ENCODE measurements at regions not wholly inside any gene's neighbourhood (a gene's known extent, or its start where the extent isn't known, plus 50 kb on each side); places are given as distances from the start of the nearest gene placed in this dataset.
A peak's percentile ranks its signal among the peaks of the same experiment; 100 is the strongest.

- no peak overlapping the region for H3K27ac ChIP-seq
- no peaks in the 10 kb centered on the region for H3K36me3 ChIP-seq
- H3K4me3 ChIP-seq, result no peak overlapping the region
- no peak for DNase-seq (ENCODE audit: low read depth in 1 of 2, low spot score in 1 of 2)
- no peaks in the 10 kb centered on the region for H3K27me3 ChIP-seq
- no peak for TF ChIP-seq CTCF (IDR thresholded peaks at IDR 0.05; ENCODE audit: low read depth, low read length)
- H3K4me1 ChIP-seq (ENCODE audit: low read depth), result peaks cover 10% of the 10 kb centered on the region
- H3K9me3 ChIP-seq (ENCODE audit: low read depth), result no peaks in the 10 kb centered on the region
These were observed 317.5 kb upstream of the MARCKS start for GRCh38 chr6:113539623-113540022.

- Histone ChIP-seq H3K36me3 (no peaks in the 10 kb centered on the region), H3K4me1 (ENCODE audit: low read depth) (peaks cover 10% of the 10 kb centered on the region), H3K9me3 (ENCODE audit: low read depth) (no peaks in the 10 kb centered on the region), H3K27ac (no peak overlapping the region), H3K4me3 (no peak overlapping the region), H3K27me3 (no peaks in the 10 kb centered on the region)
- no peak for TF ChIP-seq CTCF (IDR thresholded peaks at IDR 0.05; ENCODE audit: low read depth, low read length)
- DNase-seq (ENCODE audit: low read depth in 1 of 2, low spot score in 1 of 2), result no peak
These were observed 316.7 kb upstream of the MARCKS start for GRCh38 chr6:113540466-113540865.

- no peaks in the 10 kb centered on the region for H3K36me3 ChIP-seq
- no peaks in the 10 kb centered on the region for H3K4me1 ChIP-seq (ENCODE audit: low read depth)
- no peak overlapping the region for H3K27ac ChIP-seq
- TF ChIP-seq CTCF (IDR thresholded peaks at IDR 0.05; ENCODE audit: low read depth, low read length), result no peak
- H3K27me3 ChIP-seq, result peaks cover 7% of the 10 kb centered on the region
- no peaks in the 10 kb centered on the region for H3K9me3 ChIP-seq (ENCODE audit: low read depth)
- no peak for DNase-seq (ENCODE audit: low read depth in 1 of 2, low spot score in 1 of 2)
- no peak overlapping the region for H3K4me3 ChIP-seq
These were observed 306.0 kb upstream of the MARCKS start for GRCh38 chr6:113551168-113551567.

- TF ChIP-seq CTCF (IDR thresholded peaks at IDR 0.05; ENCODE audit: low read depth, low read length), result no peak
- no peaks in the 10 kb centered on the region for H3K9me3 ChIP-seq (ENCODE audit: low read depth)
- H3K36me3 ChIP-seq, result no peaks in the 10 kb centered on the region
- H3K27ac ChIP-seq, result no peak overlapping the region
- peaks cover 7% of the 10 kb centered on the region for H3K4me1 ChIP-seq (ENCODE audit: low read depth)
- peaks cover 58% of the 10 kb centered on the region for H3K27me3 ChIP-seq
- H3K4me3 ChIP-seq, result no peak overlapping the region
- DNase-seq (ENCODE audit: low read depth in 1 of 2, low spot score in 1 of 2), result no peak
These were observed 300.4 kb upstream of the MARCKS start for GRCh38 chr6:113556775-113557174.

GRCh38 chr6:113558431-113558830, 298.7 kb upstream of the MARCKS start:
- no peak overlapping the region for H3K27ac ChIP-seq
- no peak for TF ChIP-seq CTCF (IDR thresholded peaks at IDR 0.05; ENCODE audit: low read depth, low read length)

GRCh38 chr6:113558966-113559365, 298.2 kb upstream of the MARCKS start:
- peaks cover 75% of the 10 kb centered on the region for H3K27me3 ChIP-seq
- peaks cover 15% of the 10 kb centered on the region for H3K4me1 ChIP-seq (ENCODE audit: low read depth)
- H3K9me3 ChIP-seq (ENCODE audit: low read depth), result no peaks in the 10 kb centered on the region
- no peak overlapping the region for H3K27ac ChIP-seq
- no peaks in the 10 kb centered on the region for H3K36me3 ChIP-seq
- TF ChIP-seq CTCF (IDR thresholded peaks at IDR 0.05; ENCODE audit: low read depth, low read length), result no peak
- no peak overlapping the region for H3K4me3 ChIP-seq
- DNase-seq (ENCODE audit: low read depth in 1 of 2, low spot score in 1 of 2), result peak in 1 of 2 donors; percentile 58

More at GRCh38 chr6:113558431-113558830, 298.7 kb upstream of the MARCKS start:
- H3K27me3 ChIP-seq, result peaks cover 75% of the 10 kb centered on the region
- no peaks in the 10 kb centered on the region for H3K36me3 ChIP-seq
- no peaks in the 10 kb centered on the region for H3K9me3 ChIP-seq (ENCODE audit: low read depth)
- H3K4me3 ChIP-seq, result no peak overlapping the region
- no peak for DNase-seq (ENCODE audit: low read depth in 1 of 2, low spot score in 1 of 2)
- H3K4me1 ChIP-seq (ENCODE audit: low read depth), result peaks cover 11% of the 10 kb centered on the region
